Upper lobe of right lung (tissue), 1 donor: ENCODE measurements at regions not wholly inside any gene's neighbourhood (a gene's known extent, or its start where the extent isn't known, plus 50 kb on each side); places are given as distances from the start of the nearest gene placed in this dataset.

Source experiments
- ATAC-seq: fragments of 200-7000 bp; cut with Tn5 transposase; one replicate; pipeline ENCODE4 v1.9.1; 2020; ENCODE audit warnings: mild to moderate bottlenecking, moderate library complexity
- DNase-seq: peaks from one replicate; pipeline ENCODE4 v3.0.0-alpha.2; 2020
- H3K27ac ChIP-seq: fragments of 200-600 bp; one replicate; pipeline ENCODE4 v1.8.0; 2022
- H3K27me3 ChIP-seq: fragments of 200-600 bp; one replicate; pipeline ENCODE4 v1.8.0; 2022; ENCODE audit warnings: mild to moderate bottlenecking
- H3K36me3 ChIP-seq: fragments of 200-600 bp; one replicate; pipeline ENCODE4 v1.8.0; 2022
- H3K4me1 ChIP-seq: fragments of 200-600 bp; one replicate; pipeline ENCODE4 v1.8.0; 2022
- H3K4me3 ChIP-seq: fragments of 200-600 bp; one replicate; pipeline ENCODE4 v1.8.0; 2022; ENCODE audit warnings: mild to moderate bottlenecking
- H3K9me3 ChIP-seq: fragments of 200-600 bp; one replicate; pipeline ENCODE4 v1.8.0; 2022
- intact Hi-C: fragments of 100-400 bp; cut with DNase I; formaldehyde crosslinking; loops from one replicate; pipeline ENCODE4 v1.11.0; 2022
- TF ChIP-seq, protein P1 (sequence below): fragments of 200-600 bp; IDR thresholded peaks from one replicate; pipeline ENCODE4 v1.8.0; 2022; ENCODE audit warnings: antibody characterized with exemption
- donor health status: DM: no; HTN: yes; CAD: no; lungs with severe emphysema.

- no peak overlapping the region for H3K4me3 ChIP-seq
- H3K9me3 ChIP-seq = no peaks in the 10 kb centered on the region
- H3K4me1 ChIP-seq = no peaks in the 10 kb centered on the region
- no peak overlapping the region for H3K27ac ChIP-seq
- TF ChIP-seq, protein P1, sequence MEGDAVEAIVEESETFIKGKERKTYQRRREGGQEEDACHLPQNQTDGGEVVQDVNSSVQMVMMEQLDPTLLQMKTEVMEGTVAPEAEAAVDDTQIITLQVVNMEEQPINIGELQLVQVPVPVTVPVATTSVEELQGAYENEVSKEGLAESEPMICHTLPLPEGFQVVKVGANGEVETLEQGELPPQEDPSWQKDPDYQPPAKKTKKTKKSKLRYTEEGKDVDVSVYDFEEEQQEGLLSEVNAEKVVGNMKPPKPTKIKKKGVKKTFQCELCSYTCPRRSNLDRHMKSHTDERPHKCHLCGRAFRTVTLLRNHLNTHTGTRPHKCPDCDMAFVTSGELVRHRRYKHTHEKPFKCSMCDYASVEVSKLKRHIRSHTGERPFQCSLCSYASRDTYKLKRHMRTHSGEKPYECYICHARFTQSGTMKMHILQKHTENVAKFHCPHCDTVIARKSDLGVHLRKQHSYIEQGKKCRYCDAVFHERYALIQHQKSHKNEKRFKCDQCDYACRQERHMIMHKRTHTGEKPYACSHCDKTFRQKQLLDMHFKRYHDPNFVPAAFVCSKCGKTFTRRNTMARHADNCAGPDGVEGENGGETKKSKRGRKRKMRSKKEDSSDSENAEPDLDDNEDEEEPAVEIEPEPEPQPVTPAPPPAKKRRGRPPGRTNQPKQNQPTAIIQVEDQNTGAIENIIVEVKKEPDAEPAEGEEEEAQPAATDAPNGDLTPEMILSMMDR = no peak
- intact Hi-C loops = no loop called here
- ATAC-seq = no peak
- no peak for DNase-seq
- no peaks in the 10 kb centered on the region for H3K36me3 ChIP-seq
- no peaks in the 10 kb centered on the region for H3K27me3 ChIP-seq
Observed at GRCh38 chr10:55497893-55498499, 697.0 kb upstream of the PCDH15 start.

DNA sequence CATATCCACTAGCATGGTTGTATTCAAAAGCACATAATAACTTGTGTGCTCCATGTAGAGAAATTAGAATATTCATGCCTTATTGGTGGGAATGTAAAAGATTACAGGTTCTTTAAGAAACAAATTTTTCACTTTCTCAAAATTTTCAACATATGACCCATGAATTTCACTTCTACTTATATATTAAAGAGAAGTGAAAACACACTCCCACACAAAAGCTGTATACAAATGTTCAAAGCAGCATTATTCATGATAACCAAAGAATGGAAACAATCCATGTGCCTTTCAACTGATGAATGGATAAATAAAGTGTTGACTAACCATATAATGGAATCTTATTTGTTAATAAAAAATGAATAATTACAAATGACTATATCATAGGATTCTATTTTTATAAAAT, 694.5 kb upstream of the PCDH15 start:
- ATAC-seq (no peak), DNase-seq (no peak)
- Histone ChIP-seq H3K27ac (no peak overlapping the region), H3K27me3 (no peaks in the 10 kb centered on the region), H3K36me3 (no peaks in the 10 kb centered on the region), H3K4me3 (no peak overlapping the region), H3K4me1 (no peaks in the 10 kb centered on the region), H3K9me3 (no peaks in the 10 kb centered on the region)
- intact Hi-C loops = no loop called here
- TF ChIP-seq, protein P1 = no peak

DNA sequence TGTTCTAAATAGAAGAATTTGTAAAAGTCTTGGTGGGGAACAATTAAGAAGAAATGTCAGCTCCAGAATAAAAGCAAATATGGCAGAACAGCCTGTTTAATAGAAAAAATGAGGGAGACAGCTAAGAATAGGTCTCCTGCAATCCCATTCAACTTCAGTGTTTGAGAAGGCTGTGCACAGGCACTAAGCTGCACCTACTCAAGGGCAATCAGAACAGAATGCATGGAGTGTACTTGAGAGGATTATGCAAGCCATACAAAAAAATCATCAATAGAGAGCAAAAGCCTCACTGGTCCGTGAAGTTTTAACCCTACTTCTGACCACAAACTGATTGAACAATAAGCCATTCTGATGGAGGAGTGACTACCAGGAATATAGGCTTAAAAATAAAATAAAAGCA, 690.7 kb upstream of the PCDH15 start:
- DNase-seq = no peak
- no peaks in the 10 kb centered on the region for H3K4me1 ChIP-seq
- no peaks in the 10 kb centered on the region for H3K27me3 ChIP-seq
- peak; percentile 59 for ATAC-seq
- H3K4me3 ChIP-seq = no peak overlapping the region
- TF ChIP-seq, protein P1 = no peak
- intact Hi-C loops = no loop called here
- no peaks in the 10 kb centered on the region for H3K36me3 ChIP-seq
- no peaks in the 10 kb centered on the region for H3K9me3 ChIP-seq
- no peak overlapping the region for H3K27ac ChIP-seq

DNA sequence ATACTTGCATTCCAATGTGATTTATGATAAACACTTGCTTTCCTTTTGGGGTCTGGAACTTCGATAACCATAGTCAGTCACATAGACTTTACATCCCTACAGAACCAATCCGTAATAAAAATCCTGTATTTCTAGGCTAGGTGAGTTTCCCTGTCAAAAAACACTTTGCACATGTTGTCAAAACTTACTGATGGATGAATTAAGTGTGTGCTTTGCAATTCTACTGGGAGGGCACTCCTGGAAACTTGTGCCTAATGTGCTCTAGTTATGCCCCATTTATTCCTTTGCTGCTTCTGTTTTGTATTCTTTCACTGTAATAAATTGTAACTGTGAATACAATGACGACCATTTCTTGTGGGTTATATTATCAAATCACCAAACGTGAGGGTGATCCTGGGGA, 684.8 kb upstream of the PCDH15 start:
- Histone ChIP-seq H3K27ac (no peak overlapping the region), H3K27me3 (no peaks in the 10 kb centered on the region), H3K36me3 (no peaks in the 10 kb centered on the region), H3K4me3 (no peak overlapping the region), H3K4me1 (no peaks in the 10 kb centered on the region), H3K9me3 (no peaks in the 10 kb centered on the region)
- intact Hi-C loops = no loop called here
- DNase-seq (no peak), ATAC-seq (no peak)
- TF ChIP-seq, protein P1 = no peak

DNA sequence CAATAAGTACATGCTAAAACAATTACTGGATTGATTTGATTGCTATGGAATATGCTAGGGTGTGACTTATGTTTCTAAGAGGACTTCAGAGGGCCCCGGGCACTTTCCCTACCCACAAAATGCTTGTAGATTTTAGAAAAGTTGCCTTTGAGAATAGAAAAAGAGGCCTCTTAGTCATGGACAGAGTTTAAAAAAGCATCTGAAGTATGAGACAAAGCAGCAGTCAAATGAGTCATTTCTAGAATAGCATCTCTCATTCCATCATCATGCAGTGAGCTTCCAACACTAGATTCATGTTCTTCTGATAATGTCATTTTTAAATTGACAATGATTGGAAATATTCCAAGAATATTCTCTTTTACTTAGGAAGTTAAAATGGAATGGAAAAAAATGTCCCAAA, 675.1 kb upstream of the PCDH15 start:
- intact Hi-C loops = no loop called here
- Histone ChIP-seq H3K4me3 (no peak overlapping the region), H3K4me1 (no peaks in the 10 kb centered on the region), H3K9me3 (no peaks in the 10 kb centered on the region), H3K36me3 (no peaks in the 10 kb centered on the region), H3K27ac (no peak overlapping the region), H3K27me3 (no peaks in the 10 kb centered on the region)
- DNase-seq (no peak), ATAC-seq (no peak)
- TF ChIP-seq, protein P1 = no peak

DNA sequence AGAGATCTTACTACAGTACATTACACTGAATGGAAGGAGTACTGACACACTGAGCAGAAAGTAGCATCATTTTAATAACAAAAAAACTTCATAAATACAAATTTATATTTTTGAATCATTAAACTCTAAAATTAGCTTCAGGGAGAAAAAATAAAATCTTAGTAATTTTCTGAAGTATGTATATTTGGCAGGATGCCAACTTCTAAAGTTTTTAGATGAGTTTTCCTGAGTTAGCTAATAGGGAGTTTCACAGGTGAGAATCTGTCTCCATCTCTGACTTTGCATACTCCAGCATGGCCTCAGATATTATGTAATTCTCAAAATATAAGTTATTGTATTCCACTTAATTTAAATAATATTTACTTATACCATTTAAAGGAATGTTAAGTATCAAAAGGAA, 673.2 kb upstream of the PCDH15 start:
- H3K36me3 ChIP-seq = no peaks in the 10 kb centered on the region
- H3K27me3 ChIP-seq = no peaks in the 10 kb centered on the region
- DNase-seq = no peak
- no peak for ATAC-seq
- no peak overlapping the region for H3K4me3 ChIP-seq
- H3K4me1 ChIP-seq = no peaks in the 10 kb centered on the region
- intact Hi-C loops = no loop called here
- H3K9me3 ChIP-seq = no peaks in the 10 kb centered on the region
- TF ChIP-seq, protein P1 = no peak
- H3K27ac ChIP-seq = no peak overlapping the region
